HCT116 (cell line): ENCODE measurements at regions not wholly inside any gene's neighbourhood (a gene's known extent, or its start where the extent isn't known, plus 50 kb on each side); places are given as distances from the start of the nearest gene placed in this dataset.

ENCODE experiments used
- ATAC-seq: fragments of 200-7000 bp; cut with Tn5 transposase; 2 replicates; pipeline ENCODE4 v1.9.1; 2020; ENCODE audit warnings: mild to moderate bottlenecking, moderate library complexity
- BruUV-seq: library from RNA; stranded (reverse); fragments of 400-500 nt; replicated peaks from 2 replicates; lab custom pipeline; 2021; lab: Mats Ljungman, UMichigan
- CTCF ChIA-PET: fragments of 300-600 bp; sonication (Branson Sonifier 250); formaldehyde crosslinking; loops from one replicate; lab custom pipeline; 2021; ENCODE audit warnings: antibody characterized with exemption; lab: Charles Lee
- POLR2A ChIA-PET: fragments of 300-600, 350-600 bp; sonication (Branson Sonifier 250); formaldehyde crosslinking; loops from one replicate; lab custom pipeline; 2021; ENCODE audit warnings: antibody characterized with exemption; lab: Charles Lee
- RAD21 ChIA-PET, 2 experiments: fragments of 300-600 bp; sonication (Branson Sonifier 250); formaldehyde crosslinking; loops; one replicate each; lab custom pipeline; 2023; ENCODE audit warnings: low total read pairs in 2 of 2; ENCODE audit not compliant: uncharacterized antibody in 2 of 2, unreplicated experiment in 2 of 2, low non-redundant PET in 1 of 2; lab: Charles Lee
- DNase-seq: peaks from one replicate; pipeline ENCODE4 v3.0.0-alpha.2; 2010; ENCODE audit warnings: low read depth, low spot score
- H2AFZ ChIP-seq: fragments of 200-600 bp; shearing (Covaris generic), sonication (generic); 2 replicates; pipeline ENCODE4 v1.6.1; 2017; ENCODE audit warnings: low read depth, mixed run types, mixed read lengths, antibody characterized with exemption, low read length; ENCODE audit not compliant: poor library complexity, severe bottlenecking
- H3K27ac ChIP-seq: 2 replicates; pipeline ENCODE4 v1.5.1; 2012; ENCODE audit warnings: low read depth, low read length
- H3K27me3 ChIP-seq: fragments of 200-600 bp; sonication (generic); 2 replicates; pipeline ENCODE4 v1.6.1; 2016; ENCODE audit warnings: mixed run types, low read length, mixed read lengths; ENCODE audit not compliant: insufficient read depth
- H3K36me3 ChIP-seq, 2 experiments: fragments of 200-500 bp in 1 of 2; fragments of 200-600 bp in 1 of 2; sonication (Bioruptor generic) in 1 of 2; sonication (generic) in 1 of 2; 2 replicates each; pipeline versions ENCODE4 v1.5.1 to v1.6.1; 2014 to 2016; ENCODE audit warnings: low read length in 2 of 2, inconsistent platforms in 1 of 2, mixed read lengths in 1 of 2, mixed run types in 1 of 2; ENCODE audit not compliant: insufficient read depth in 2 of 2, control insufficient read depth in 1 of 2
- H3K4me1 ChIP-seq, 2 experiments: fragments of 200-600 bp in 1 of 2; sonication (generic) in 1 of 2; 2 replicates each; pipeline versions ENCODE4 v1.5.1 to v1.6.1; 2012 to 2017; ENCODE audit warnings: low read length in 2 of 2, inconsistent platforms in 1 of 2, mild to moderate bottlenecking in 1 of 2, mixed read lengths in 1 of 2, mixed run types in 1 of 2, moderate library complexity in 1 of 2; ENCODE audit not compliant: insufficient read depth in 2 of 2, control insufficient read depth in 1 of 2
- H3K4me2 ChIP-seq: fragments of 200-600 bp; sonication (generic); 2 replicates; pipeline ENCODE4 v1.6.1; 2017; ENCODE audit warnings: mixed run types, low read length, mixed read lengths
- H3K4me3 ChIP-seq, 2 experiments: fragments of 200-600 bp in 1 of 2; sonication (generic) in 1 of 2; replicated peaks in 1 of 2; 2 replicates each; pipeline ENCODE4 v1.5.1; 2011 to 2016; ENCODE audit warnings: low read length in 2 of 2, control low read depth in 1 of 2, low read depth in 1 of 2, mild to moderate bottlenecking in 1 of 2, mixed read lengths in 1 of 2, mixed run types in 1 of 2
- H3K79me2 ChIP-seq: fragments of 200-600 bp; sonication (generic); 2 replicates; pipeline ENCODE4 v1.6.1; 2017; ENCODE audit warnings: mild to moderate bottlenecking, mixed run types, low read length, moderate library complexity, mixed read lengths; ENCODE audit not compliant: insufficient read depth
- H3K9ac ChIP-seq: fragments of 200-600 bp; sonication (generic); 2 replicates; pipeline ENCODE4 v1.6.1; 2016; ENCODE audit warnings: low read length, mixed read lengths
- H3K9me2 ChIP-seq: fragments of 200-600 bp; sonication (generic), shearing (Covaris generic); 2 replicates; pipeline ENCODE4 v1.6.1; 2017; ENCODE audit warnings: mixed run types, mild to moderate bottlenecking, moderate library complexity; ENCODE audit not compliant: insufficient read depth
- H3K9me3 ChIP-seq, 2 experiments: fragments of 200-500 bp in 1 of 2; fragments of 200-600 bp in 1 of 2; sonication (Bioruptor generic) in 1 of 2; sonication (generic) in 1 of 2; 2 replicates each; pipeline ENCODE4 v1.6.1; 2014 to 2017; ENCODE audit warnings: low read length in 2 of 2, mixed read lengths in 2 of 2, inconsistent platforms in 1 of 2, low read depth in 1 of 2, mild to moderate bottlenecking in 1 of 2, mixed run types in 1 of 2, moderate library complexity in 1 of 2; ENCODE audit not compliant: control insufficient read depth in 1 of 2, insufficient read depth in 1 of 2
- H4K20me1 ChIP-seq: fragments of 200-600 bp; sonication (generic), shearing (Covaris generic); 2 replicates; pipeline ENCODE4 v1.6.1; 2017; ENCODE audit warnings: mixed run types, mild to moderate bottlenecking, moderate library complexity; ENCODE audit not compliant: insufficient read depth
- FOSL1 ChIP-seq: IDR thresholded peaks from 2 replicates; pipeline ENCODE4 v1.6.1; 2012; ENCODE audit warnings: low read depth
- SRF ChIP-seq: IDR thresholded peaks from 2 replicates; pipeline ENCODE4 v1.6.1; 2012; ENCODE audit warnings: low read depth
- intact Hi-C: fragments of 100-400 bp; cut with micrococcal nuclease; formaldehyde crosslinking; loops from 2 replicates; pipeline ENCODE4 v1.10.0; 2022
- TF ChIP-seq, protein P1 (sequence below), 3 experiments: fragments of 200-600 bp in 1 of 3; sonication (generic) in 1 of 3; IDR thresholded peaks in 2 of 3; conservative IDR thresholded peaks in 1 of 3; 2 replicates each; pipeline ENCODE4 v1.5.1; 2012 to 2017; ENCODE audit warnings: low read depth in 2 of 3, low read length in 2 of 3, antibody characterized with exemption in 1 of 3, borderline replicate concordance in 1 of 3, control low read depth in 1 of 3, mild to moderate bottlenecking in 1 of 3, mixed read lengths in 1 of 3, mixed run types in 1 of 3, moderate library complexity in 1 of 3; ENCODE audit not compliant: insufficient read depth in 1 of 3
- TF ChIP-seq, protein P2 (sequence below): IDR thresholded peaks from 2 replicates; pipeline ENCODE4 v1.6.1; 2012; ENCODE audit warnings: low read depth

DNA sequence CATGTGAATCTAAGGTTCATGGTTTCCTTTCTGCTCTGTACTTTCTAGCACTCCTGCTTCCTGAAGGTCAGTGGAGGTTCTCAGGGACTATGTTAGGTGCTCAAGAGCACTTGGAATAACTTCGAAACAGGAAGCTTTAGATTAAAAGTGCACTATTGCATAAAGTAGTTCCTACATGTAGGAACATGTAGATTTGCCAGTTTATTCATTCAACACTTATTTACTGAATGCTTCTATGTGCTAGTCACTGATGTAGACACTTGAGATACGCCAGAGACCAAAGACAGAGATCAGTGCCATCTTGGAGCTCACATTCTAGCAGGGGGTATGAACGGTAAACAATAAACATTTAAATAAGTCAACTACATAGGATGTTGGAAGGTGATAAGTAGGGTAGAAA lies 87.7 kb downstream of the DHRS2 start:
- RAD21 ChIA-PET = no interaction called here
- intact Hi-C loops = no loop called here
- BruUV-seq = no TSS peak
- Histone ChIP-seq H3K9me2 (0 out of 2 replicates have a peak, but pooled peaks cover 5% of the 10 kb centered on the region), H3K36me3 (no peaks in the 10 kb centered on the region), H4K20me1 (no peaks in the 10 kb centered on the region), H3K4me1 (peaks cover 0 to 4% of the 10 kb centered on the region in 2 experiments; a peak in 1 of 4 replicates), H3K9ac (no peak overlapping the region), H3K27me3 (no peaks in the 10 kb centered on the region), H3K27ac (no peak overlapping the region), H3K9me3 (no peaks in the 10 kb centered on the region), H3K4me3 (no peak overlapping the region), H2AFZ (no peak overlapping the region), H3K79me2 (no peaks in the 10 kb centered on the region), H3K4me2 (no peak overlapping the region)
- DNase-seq = no peak
- ATAC-seq = no peak
- POLR2A ChIA-PET = no interaction called here
- CTCF ChIA-PET = interaction anchor here (1.6 kb wide), 1 partner anchor 187 kb away, joined by 5 read pairs; no protein-coding TSS in a partner anchor
- TF ChIP-seq, protein P1, sequence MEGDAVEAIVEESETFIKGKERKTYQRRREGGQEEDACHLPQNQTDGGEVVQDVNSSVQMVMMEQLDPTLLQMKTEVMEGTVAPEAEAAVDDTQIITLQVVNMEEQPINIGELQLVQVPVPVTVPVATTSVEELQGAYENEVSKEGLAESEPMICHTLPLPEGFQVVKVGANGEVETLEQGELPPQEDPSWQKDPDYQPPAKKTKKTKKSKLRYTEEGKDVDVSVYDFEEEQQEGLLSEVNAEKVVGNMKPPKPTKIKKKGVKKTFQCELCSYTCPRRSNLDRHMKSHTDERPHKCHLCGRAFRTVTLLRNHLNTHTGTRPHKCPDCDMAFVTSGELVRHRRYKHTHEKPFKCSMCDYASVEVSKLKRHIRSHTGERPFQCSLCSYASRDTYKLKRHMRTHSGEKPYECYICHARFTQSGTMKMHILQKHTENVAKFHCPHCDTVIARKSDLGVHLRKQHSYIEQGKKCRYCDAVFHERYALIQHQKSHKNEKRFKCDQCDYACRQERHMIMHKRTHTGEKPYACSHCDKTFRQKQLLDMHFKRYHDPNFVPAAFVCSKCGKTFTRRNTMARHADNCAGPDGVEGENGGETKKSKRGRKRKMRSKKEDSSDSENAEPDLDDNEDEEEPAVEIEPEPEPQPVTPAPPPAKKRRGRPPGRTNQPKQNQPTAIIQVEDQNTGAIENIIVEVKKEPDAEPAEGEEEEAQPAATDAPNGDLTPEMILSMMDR (IDR thresholded peaks at IDR 0.05 in 2 of 3, conservative IDR thresholded peaks at IDR 0.05 in 1 of 3; ENCODE audit: borderline replicate concordance in 1 of 3, insufficient read depth in 1 of 3, low read depth in 2 of 3, low read length in 2 of 3) = no peak
- TF ChIP-seq SRF (no peak), FOSL1 (no peak)
- TF ChIP-seq, protein P2, sequence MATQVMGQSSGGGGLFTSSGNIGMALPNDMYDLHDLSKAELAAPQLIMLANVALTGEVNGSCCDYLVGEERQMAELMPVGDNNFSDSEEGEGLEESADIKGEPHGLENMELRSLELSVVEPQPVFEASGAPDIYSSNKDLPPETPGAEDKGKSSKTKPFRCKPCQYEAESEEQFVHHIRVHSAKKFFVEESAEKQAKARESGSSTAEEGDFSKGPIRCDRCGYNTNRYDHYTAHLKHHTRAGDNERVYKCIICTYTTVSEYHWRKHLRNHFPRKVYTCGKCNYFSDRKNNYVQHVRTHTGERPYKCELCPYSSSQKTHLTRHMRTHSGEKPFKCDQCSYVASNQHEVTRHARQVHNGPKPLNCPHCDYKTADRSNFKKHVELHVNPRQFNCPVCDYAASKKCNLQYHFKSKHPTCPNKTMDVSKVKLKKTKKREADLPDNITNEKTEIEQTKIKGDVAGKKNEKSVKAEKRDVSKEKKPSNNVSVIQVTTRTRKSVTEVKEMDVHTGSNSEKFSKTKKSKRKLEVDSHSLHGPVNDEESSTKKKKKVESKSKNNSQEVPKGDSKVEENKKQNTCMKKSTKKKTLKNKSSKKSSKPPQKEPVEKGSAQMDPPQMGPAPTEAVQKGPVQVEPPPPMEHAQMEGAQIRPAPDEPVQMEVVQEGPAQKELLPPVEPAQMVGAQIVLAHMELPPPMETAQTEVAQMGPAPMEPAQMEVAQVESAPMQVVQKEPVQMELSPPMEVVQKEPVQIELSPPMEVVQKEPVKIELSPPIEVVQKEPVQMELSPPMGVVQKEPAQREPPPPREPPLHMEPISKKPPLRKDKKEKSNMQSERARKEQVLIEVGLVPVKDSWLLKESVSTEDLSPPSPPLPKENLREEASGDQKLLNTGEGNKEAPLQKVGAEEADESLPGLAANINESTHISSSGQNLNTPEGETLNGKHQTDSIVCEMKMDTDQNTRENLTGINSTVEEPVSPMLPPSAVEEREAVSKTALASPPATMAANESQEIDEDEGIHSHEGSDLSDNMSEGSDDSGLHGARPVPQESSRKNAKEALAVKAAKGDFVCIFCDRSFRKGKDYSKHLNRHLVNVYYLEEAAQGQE = no peak
